GM21723 (cell line): ENCODE measurements at regions not wholly inside any gene's neighbourhood (a gene's known extent, or its start where the extent isn't known, plus 50 kb on each side); places are given as distances from the start of the nearest gene placed in this dataset.

Experiments
- ATAC-seq: cut with Tn5 transposase; IDR thresholded peaks from one replicate; pipeline ENCODE4 v1.9.1; 2021; ENCODE audit warnings: mild to moderate bottlenecking, moderate library complexity; ENCODE audit not compliant: unreplicated experiment

- ATAC-seq = no peak
Measured at GRCh38 chr5:97907646-97908400, 724.8 kb upstream of the RIOK2 start.

- ATAC-seq = no peak
Measured at GRCh38 chr5:97909541-97909940, 726.5 kb upstream of the RIOK2 start.

- no peak for ATAC-seq
Measured at GRCh38 chr5:97914483-97914882, 731.4 kb upstream of the RIOK2 start.

DNA sequence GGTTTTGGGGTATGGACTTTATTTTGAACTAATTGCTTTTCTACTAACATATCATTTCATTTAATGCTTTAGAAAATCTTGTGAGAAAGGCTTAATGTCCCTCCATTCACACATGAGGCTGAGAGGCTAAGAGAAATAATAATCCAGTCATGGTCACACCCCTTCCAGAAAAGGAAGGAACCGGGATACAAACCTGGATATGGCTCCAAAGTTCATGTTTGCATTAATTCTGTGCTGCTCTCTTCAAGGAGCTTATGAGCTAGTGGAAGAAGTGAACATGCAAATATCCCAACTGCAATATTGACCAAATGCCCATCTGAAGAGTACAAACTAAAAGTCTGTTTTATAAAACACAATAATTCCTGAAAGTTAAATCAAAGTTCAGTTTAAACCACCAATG is 732.1 kb upstream of the RIOK2 start:
- no peak for ATAC-seq

GRCh38 chr5:97918057-97918456 is 735.0 kb upstream of the RIOK2 start:
- ATAC-seq = no peak

- no peak for ATAC-seq
Measured at GRCh38 chr5:97918620-97919019, 735.6 kb upstream of the RIOK2 start.

DNA sequence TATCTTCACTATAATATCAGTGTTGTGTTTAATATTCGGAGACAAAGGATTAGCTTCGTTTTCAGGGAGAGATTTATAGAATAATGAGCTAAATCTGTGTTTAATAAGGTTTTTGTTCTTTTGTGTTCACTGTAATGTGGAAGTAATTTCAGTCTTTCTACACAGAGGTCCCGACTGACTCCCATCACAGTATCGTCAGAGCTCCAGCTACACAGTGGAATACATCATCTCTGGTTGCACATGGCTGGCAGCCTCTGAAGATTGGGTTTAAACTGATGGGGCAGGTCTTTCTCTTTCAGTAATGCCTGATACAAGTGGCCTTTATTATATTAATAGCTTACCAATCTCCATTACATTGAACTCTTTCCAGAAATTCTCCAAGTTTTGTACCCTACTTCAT is 736.7 kb upstream of the RIOK2 start:
- ATAC-seq = no peak

DNA sequence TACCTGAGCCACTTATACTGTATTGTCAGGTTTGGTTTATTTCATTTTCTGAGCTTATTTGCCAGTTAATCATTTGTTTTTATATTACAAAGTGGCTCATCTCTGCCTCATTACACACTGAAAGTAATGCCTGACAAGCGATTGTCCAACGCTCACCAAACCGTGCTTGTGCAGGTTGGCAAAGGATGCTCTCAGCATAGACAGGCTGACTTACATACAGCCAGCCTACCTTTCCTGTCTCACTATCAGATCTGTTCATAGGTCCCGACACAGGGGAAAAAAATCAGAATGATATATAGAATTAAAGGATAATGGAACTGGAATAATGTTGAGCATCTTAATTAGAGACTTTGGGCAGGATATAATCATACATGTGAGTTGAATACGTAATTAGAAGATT is 739.7 kb upstream of the RIOK2 start:
- ATAC-seq = no peak

- ATAC-seq = no peak
Measured at GRCh38 chr5:97923496-97923895, 740.4 kb upstream of the RIOK2 start.

DNA sequence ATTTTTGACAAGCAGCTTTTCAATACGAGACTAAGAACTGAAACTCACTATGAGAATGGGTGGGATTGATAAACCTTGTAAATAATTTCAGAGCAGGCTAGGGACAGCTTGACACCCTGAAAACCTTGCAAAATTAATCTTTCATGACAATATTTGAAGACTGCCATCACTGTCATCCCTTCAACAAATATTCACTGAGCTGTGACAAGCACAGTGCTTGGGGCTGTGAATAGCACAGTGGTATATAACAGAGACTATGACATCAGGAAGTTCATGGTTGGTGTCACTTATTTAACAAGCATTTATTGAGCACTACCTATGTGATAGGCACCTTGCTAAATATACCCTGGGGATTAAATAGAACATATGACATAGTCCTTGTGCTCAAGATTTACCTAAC is 741.0 kb upstream of the RIOK2 start:
- no peak for ATAC-seq

GRCh38 chr5:97929383-97929782 is 746.3 kb upstream of the RIOK2 start:
- ATAC-seq = no peak

DNA sequence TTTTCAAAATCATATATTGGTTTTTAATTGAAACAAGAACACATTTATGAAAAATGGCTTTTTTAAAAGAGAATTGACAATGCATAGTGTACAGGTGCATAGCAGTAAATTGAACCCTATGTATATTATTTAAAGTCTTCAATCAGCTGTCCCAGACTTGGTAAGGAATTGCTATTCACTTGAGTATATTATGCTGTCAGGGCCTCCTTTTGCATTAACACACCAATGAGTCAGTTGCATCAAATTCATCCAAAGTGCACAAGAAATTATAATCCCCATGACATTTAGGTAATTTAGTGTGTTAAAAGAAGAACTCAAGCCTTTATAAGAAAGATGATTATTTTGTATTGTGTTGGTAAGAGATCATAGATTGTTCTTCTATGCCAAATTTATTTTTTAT is 748.8 kb upstream of the RIOK2 start:
- no peak for ATAC-seq

- no peak for ATAC-seq
Measured at GRCh38 chr5:97936231-97936630, 753.2 kb upstream of the RIOK2 start.

DNA sequence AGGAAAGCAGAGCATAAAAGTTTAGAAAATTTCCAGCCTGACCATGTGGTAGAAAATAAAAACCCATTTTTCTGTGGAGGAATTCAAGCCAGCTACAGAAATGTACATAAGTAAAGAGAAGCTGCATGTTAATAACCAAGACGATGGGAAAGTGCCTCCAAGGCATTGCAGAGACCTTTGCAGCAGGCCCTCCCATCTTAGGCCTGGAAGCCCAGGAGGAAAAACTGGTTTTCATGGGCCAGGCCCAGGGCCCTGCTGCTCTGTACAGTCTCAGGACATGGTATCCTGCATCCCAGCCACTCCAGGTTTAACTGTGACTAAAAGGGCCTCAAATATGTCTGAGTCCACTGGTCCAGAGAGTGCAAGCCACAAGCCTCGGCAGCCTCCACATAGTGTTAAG is 754.8 kb upstream of the RIOK2 start:
- no peak for ATAC-seq

DNA sequence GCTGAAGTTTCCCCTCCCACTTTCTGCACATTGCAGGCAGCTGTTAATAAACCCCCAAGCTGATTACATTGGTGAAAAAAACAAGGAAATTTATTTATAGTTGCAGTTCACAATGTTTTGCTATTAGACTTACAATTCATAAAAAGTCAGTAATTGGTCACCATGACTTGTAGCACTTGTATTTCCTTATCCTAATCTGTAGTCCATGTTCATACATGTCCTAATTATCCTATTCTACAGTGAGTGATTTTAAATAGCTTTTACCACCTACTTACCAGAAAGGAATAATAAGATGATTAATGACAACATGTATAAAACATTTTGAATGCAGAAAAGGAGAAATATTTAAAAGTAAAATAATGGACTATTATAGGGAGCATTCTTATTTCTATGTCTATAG is 760.0 kb upstream of the RIOK2 start:
- no peak for ATAC-seq

DNA sequence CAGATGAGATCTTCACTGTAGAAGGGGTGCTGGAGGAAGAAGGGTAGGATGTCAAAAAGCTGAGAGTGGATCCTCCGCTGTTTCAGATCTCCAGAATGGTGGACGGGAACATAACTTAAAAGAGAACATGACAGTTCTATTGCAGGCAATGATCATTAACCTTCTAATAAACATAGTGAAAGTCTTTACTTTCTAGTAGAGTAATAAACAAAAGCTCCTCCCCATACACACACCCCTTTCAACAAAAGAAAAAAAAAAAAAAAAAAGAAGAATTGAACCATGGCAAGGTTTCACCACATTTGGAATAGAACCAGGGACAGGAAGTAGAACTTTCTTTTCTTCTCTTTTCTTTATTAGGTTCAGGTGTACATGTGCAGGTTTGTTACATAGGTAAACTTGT is 768.1 kb upstream of the RIOK2 start:
- no peak for ATAC-seq

GRCh38 chr5:97955450-97955849 is 772.4 kb upstream of the RIOK2 start:
- no peak for ATAC-seq

DNA sequence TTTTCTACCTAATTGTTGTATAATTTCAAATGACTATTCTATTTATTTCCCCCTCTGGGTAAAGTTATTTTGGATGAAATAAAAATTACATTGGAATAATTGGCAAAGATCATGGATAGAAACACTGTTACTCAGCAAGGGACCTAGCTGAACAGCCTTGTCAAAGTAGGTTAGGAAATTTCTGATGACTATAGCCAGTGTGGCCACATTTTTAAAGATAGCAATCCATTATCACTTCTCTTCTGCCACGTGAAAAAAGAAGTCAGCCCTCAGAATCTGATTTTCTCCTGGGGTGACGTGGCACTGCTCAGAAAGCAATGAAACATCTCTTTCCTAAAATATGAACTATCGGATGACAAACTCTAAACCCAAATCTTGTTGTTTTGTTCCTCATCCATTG is 784.2 kb upstream of the RIOK2 start:
- no peak for ATAC-seq

DNA sequence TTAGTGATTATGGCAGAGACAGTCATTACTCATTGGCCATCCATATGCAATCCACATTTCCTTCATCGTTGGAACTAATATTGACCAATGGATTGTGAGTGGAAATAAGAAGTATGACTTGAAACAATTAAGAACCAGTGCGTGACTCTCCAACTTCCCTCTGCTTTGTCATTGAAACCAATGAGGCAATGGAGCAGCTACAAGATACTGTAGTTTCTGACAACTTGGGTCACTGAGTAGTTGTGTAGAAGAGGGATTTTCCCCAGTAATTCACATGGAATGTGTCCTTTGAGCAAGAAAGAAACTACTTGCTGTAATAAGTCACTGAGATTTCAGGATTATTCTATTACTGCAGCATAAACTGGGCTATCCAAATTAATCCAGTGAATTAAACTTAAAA is 785.3 kb upstream of the RIOK2 start:
- ATAC-seq = no peak

DNA sequence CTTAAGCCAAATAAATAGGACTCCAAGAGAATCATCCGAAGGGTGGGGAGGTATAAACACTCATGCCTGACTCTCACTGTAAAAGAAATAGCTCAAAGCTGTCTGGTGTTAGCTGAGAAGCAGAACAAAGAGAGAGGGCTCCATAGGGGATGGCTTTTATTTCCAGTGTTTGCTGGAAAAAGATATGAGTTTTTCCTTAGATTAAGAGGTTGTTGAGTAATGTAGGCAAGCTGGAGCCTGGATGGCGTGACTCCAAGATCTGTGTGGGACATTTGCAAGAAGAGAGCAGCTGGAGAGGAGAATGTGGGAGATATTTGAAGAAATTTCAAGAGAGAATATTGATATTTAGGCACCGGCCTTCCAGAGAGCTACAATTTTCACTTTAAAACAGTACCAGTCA is 793.7 kb upstream of the RGMB start:
- no peak for ATAC-seq

- no peak for ATAC-seq
Measured at GRCh38 chr5:97980291-97980690, 793.2 kb upstream of the RGMB start.

- ATAC-seq = no peak
Measured at GRCh38 chr5:97986069-97986468, 787.4 kb upstream of the RGMB start.

- no peak for ATAC-seq
Measured at GRCh38 chr5:97991236-97991635, 782.2 kb upstream of the RGMB start.
